ENCODE measurements at regions not wholly inside any gene's neighbourhood (a gene's known extent, or its start where the extent isn't known, plus 50 kb on each side); places are given as distances from the start of the nearest gene placed in this dataset.
"Not testable (repeated sequence)": the region's sequence is repeated elsewhere in the genome, so short reads cannot be mapped to it uniquely, and the experiment has no call there.

- no peak for DNase-seq (ENCODE audit: low read depth)
These were observed 532.7 kb downstream of the NLGN4X start for GRCh38 chrX:5695971-5696370.

- DNase-seq (ENCODE audit: low read depth), result no peak
These were observed 544.7 kb downstream of the NLGN4X start for GRCh38 chrX:5683996-5684395.

GRCh38 chrX:5681159-5681558 lies 547.5 kb downstream of the NLGN4X start:
- no peak for DNase-seq (ENCODE audit: low read depth)

- DNase-seq (ENCODE audit: low read depth), result no peak
These were observed 554.6 kb downstream of the NLGN4X start for GRCh38 chrX:5674036-5674435.

- no peak for DNase-seq (ENCODE audit: low read depth)
These were observed 556.6 kb downstream of the NLGN4X start for GRCh38 chrX:5672099-5672498.

- not testable (repeated sequence) for DNase-seq (ENCODE audit: low read depth)
These were observed 562.0 kb downstream of the NLGN4X start for GRCh38 chrX:5666689-5667088.

- no peak for DNase-seq (ENCODE audit: low read depth)
These were observed 572.1 kb downstream of the NLGN4X start for GRCh38 chrX:5656544-5656943.

- DNase-seq (ENCODE audit: low read depth), result no peak
These were observed 577.8 kb downstream of the NLGN4X start for GRCh38 chrX:5650904-5651303.

- no peak for DNase-seq (ENCODE audit: low read depth)
These were observed 579.6 kb downstream of the NLGN4X start for GRCh38 chrX:5648941-5649568.

GRCh38 chrX:5646818-5647217 lies 581.8 kb downstream of the NLGN4X start:
- no peak for DNase-seq (ENCODE audit: low read depth)

- no peak for DNase-seq (ENCODE audit: low read depth)
These were observed 583.9 kb downstream of the NLGN4X start for GRCh38 chrX:5644776-5645175.

- no peak for DNase-seq (ENCODE audit: low read depth)
These were observed 588.6 kb downstream of the NLGN4X start for GRCh38 chrX:5640071-5640470.

GRCh38 chrX:5638572-5638971 lies 590.1 kb downstream of the NLGN4X start:
- no peak for DNase-seq (ENCODE audit: low read depth)

- DNase-seq (ENCODE audit: low read depth), result no peak
These were observed 595.8 kb downstream of the NLGN4X start for GRCh38 chrX:5632887-5633286.

- DNase-seq (ENCODE audit: low read depth), result no peak
These were observed 596.5 kb downstream of the NLGN4X start for GRCh38 chrX:5632061-5632614.

- no peak for DNase-seq (ENCODE audit: low read depth)
These were observed 611.0 kb downstream of the NLGN4X start for GRCh38 chrX:5617666-5618065.

- DNase-seq (ENCODE audit: low read depth), result no peak
These were observed 633.1 kb downstream of the NLGN4X start for GRCh38 chrX:5595570-5595969.

GRCh38 chrX:5586726-5587125 lies 641.9 kb downstream of the NLGN4X start:
- DNase-seq (ENCODE audit: low read depth), result no peak

GRCh38 chrX:5575407-5575806 lies 653.3 kb downstream of the NLGN4X start:
- no peak for DNase-seq (ENCODE audit: low read depth)

- no peak for DNase-seq (ENCODE audit: low read depth)
These were observed 659.7 kb downstream of the NLGN4X start for GRCh38 chrX:5568934-5569333.

GRCh38 chrX:5559386-5559785 lies 669.3 kb downstream of the NLGN4X start:
- DNase-seq (ENCODE audit: low read depth), result no peak

- DNase-seq (ENCODE audit: low read depth), result no peak
These were observed 679.2 kb downstream of the NLGN4X start for GRCh38 chrX:5549512-5549911.

GRCh38 chrX:5537098-5537497 lies 691.6 kb downstream of the NLGN4X start:
- DNase-seq (ENCODE audit: low read depth), result no peak

- DNase-seq (ENCODE audit: low read depth), result no peak
These were observed 692.4 kb downstream of the NLGN4X start for GRCh38 chrX:5536261-5536660.
